Stimulated activated CD4-positive, alpha-beta T cell treated with anti-CD3 and anti-CD28 coated beads, Interleukin-15, amount 100 ng/mL, for 1 hour (primary cell): ENCODE measurements at regions not wholly inside any gene's neighbourhood (a gene's known extent, or its start where the extent isn't known, plus 50 kb on each side); places are given as distances from the start of the nearest gene placed in this dataset.

ENCODE experiments used
- DNase-seq, 2 donors: peaks; one replicate each; pipeline ENCODE4 v3.0.0-alpha.2; 2020; ENCODE audit warnings: low read depth in 1 of 2, low spot score in 1 of 2

DNA sequence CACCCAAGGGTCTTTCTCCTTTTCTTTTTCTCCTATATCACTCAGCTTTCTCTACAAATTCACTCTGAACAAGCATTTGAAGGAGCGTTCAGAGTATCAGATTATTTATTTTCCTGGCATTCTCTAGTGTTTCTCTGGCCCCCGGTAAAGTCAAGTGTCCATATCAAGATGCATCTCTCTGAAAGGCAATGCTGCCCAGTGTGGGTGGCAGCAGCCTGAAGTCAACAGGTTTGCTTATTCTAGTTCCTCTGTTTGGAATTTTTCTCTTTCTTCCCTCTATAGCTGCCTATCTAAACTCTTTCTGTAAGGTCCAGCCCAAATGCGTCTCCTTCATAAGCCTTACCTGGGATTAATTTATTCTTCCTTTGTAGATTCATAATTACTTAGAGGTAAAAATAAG lies 526.2 kb upstream of the TNP1 start:
- DNase-seq, result no peak

DNA sequence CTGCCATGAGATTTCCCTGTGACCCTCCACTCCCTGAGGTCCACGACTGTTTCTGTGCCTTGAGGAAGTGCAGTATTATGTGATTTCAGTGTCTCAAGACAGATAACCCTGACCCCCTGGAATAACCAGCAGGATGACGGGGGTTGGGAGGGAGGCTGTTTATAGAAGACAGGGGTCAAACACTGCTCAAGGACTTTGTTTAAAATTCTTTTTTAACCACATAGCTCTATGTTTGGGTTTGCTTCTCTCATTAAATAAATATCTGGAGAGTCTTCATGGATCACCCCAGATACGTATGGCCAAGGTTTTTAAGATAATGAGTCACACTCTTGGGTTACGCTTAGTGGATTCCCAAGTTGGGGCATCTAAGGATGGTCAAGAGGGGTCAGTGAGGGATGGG lies 523.8 kb upstream of the TNP1 start:
- DNase-seq, result no peak

DNA sequence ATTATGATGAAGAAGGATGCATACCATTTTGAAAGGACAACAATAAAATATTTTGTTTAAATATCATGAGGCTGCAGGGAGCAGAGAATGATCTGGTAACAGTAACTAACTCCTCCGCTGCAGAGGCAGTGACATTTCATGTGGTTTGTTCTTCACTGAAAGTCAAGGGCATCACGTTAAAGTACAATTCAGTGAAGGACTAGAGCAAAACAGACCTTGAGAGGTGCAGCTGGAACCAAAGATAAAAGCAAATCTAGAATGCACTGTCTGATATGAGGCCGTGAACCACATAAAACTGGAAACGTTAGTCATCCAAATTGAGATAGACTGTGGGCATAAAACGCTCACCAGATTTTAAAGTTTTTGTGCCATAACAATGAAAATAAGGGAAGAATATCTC lies 522.9 kb upstream of the TNP1 start:
- no peak for DNase-seq

DNA sequence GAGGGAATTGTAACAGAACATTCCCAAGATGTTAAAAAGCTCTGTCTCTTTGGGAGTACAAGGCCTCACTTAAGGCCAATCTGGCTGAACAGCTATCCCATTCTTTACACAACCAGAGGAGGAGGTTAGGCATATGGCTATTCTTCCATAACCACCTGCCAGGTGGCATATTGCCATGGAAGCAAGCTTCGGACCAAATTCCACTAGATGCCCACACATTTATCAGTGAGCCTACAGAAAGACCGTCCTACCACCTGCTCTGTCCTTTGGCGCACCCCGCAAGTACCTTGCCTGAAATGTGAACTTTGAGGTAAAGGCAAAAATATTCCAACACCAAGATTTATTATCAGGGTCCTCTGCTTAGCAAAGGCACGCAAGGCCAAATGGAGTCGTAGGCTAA lies 519.9 kb upstream of the TNP1 start:
- no peak for DNase-seq

DNA sequence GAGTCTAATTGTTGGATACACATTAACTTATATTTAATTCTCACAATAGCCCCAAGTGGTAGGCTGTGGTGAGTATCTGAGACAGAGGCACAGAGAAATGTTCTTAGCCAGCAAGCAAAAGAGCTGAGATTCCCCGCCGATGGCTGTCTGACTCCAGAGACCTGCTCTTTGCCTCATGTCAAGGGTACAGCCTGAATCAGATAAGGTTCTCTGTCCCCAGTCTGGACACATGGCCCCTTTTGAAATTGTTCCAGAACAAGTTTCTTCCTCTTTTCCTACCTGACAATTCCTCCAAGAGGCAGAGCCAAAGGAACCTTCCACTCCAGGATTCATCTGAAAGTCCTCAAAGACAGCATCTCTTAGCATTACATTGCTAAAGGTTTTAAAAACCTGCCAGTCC lies 512.9 kb upstream of the TNP1 start:
- DNase-seq, result no peak

DNA sequence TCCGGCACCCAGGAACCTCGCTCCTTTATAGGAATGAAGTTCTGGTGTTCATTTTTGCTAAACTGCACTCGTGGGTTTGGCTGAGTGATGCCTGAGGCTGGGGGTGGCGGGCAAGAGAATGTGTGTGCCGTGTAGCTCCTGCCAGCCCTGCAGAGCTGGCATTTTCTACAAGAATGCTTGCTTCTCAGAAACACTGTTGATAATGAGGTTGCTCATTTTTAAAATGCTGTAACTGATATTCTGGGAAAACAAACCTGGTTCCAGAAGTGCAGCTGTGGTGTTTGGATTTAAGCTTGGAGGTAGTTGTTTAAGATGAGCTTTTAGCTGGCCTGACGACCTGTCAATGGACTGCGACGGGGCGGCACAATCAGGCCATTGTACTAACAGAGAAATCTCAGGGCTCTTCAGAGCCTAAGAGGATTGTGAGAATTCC lies 511.9 kb upstream of the TNP1 start:
- DNase-seq, result no peak

DNA sequence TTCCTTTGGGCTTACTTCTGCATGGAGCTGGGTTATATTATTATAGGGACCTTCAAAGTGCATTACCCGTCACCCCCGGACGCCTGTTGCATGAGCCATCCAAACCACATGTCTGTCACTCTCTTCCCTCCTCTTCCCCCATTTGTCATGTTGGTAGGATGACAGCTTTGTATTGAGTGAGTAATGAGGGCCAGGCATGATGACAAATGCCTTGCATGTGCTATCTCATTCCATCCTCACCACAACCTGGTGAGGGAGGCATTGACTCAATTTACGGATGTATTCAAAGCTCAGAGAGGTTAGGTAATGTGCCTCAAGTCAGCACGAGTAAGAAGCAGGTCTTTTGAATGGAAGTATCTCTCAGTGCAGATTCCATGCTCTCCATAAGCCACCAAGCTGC lies 510.5 kb upstream of the TNP1 start:
- DNase-seq, result no peak

DNA sequence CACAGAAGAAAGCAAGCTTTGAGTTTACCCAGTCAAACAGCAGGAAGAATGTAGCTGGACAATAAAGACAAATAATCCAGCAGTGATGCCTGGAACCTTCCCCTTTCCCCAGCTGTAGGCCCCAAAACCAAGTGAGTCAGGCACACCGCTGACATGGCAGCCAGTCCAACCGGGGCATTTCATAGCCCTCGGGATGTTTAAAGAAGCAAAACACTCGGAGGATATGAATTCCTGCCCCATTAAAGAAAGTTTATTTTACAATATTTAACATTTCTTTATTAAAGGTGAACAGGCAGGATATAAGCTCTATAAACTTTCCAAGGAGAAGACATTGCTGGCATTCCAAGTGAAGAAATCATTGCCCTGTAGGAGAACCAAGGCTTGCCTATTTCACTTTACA lies 507.6 kb upstream of the TNP1 start:
- DNase-seq, result no peak

DNA sequence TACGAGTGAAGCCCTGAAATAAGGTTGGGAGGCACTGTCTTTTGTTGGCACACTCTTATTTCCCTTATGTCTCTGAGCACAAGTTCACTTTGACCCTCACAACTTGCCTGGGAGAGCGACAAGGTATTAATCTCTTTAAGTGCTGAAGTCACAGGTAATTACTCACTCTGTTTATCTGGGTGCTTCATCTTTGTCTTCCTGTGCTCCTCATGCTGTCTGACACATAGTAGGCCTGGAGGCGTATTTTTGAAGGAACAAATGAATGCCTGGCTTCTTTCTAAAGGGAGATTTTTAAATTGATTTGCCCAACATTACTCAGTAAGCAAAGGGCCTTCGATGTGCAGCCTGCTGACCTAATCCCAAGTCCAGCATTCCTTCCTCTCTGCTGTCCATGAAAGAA lies 507.1 kb upstream of the TNP1 start:
- DNase-seq, result no peak

DNA sequence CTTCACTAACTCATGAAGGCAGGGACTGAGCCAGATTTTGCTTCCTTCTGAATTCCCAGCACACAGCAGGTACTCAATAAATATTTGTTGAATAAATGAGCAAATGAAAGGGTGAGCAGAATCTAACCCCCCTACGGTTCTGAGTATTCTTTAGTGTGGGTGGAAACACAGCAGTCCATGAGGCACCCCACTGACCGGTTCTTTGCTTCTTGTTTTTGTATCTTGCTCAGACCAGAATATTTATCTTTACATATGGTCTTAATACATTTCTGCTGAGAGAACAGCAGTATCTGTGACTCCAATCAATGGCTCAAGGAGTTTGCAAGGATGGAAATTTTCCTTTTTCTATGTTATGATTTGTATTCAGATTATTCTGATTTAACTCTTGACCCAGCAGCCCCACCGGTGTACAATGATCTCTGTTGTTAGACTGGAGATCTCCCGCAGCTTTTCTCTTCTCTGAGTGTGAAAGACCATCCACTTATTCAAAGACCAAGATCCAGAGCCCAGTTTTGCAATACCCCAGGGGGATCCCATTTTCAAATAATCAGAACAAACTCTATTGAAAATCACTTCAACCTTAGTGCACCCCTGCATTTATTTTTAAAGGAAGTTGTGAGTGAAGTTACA lies 506.5 kb upstream of the TNP1 start:
- DNase-seq, result no peak

DNA sequence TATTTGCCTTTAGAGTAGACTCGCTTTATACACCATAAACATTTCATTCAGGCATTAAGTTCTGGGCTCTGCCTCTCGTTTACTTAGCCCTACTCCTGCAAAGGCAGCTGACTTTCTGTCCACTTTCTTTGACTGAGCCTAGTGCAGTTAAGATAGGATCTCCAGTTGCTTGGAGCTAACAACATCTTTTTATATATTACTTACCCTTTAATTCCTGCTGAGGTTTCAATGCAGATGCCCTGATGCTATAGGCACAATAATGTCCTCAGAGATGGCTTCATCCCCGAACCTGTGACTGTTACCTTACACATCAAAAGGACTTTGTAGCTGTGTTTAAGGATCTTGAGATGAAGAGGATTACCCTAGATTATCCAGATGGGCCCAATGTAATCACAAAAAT lies 505.8 kb upstream of the TNP1 start:
- DNase-seq, result no peak

DNA sequence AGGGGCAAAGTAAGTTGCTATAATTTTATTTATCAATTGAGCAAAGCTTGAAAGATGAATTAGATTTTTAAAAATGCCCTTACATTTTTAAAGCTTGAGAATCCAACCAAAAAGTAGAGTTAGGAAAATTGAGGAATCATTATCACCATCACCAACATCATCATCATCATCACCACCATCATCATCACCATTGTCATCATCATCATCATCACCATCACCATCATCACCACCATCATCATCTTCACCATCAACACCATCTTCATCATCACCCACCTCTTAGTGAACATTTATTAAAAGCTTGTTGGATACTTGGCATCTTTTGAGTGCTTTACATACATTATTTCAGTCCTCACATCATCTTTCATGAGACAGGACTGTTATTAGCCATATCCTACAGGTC lies 504.4 kb upstream of the TNP1 start:
- no peak for DNase-seq

DNA sequence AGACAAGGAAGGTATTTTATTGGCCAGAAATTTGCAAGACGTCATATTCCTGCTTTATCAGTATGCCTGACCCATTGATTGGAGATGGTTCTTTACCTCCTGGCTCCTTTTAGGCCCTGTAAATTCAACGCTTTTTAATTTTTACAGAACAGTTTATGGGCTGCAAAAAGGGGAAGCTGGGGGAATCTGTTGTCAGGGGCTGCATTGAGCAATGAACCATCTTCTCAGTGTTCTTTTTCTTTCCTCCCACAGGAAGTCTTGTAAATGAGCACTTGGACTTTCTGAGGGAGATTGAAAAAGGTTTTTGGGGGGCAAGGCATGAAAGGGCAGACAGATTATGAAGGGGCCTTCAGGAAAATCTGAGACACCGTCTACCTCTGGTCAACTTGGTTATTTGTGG lies 503.6 kb upstream of the TNP1 start:
- DNase-seq, result no peak

DNA sequence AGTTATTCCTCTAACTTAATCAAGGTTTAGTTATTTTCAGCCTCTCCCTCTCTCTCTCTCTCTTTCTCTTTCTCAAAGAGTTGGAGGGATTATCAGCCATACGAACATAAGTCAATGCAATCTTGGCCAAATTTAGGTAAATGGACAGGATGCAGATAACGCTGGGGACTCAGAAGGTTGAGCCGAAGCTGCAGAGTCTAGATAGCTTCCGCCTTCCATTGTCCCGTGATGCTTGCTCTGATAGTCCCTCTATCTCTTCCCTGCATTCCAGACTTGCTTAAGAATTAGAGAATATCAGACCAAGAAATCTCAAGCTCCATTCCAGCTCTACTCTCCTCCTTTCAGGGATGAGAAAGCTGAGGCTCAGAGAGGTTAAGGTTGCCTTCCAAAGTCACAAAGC lies 502.8 kb upstream of the TNP1 start:
- no peak for DNase-seq

DNA sequence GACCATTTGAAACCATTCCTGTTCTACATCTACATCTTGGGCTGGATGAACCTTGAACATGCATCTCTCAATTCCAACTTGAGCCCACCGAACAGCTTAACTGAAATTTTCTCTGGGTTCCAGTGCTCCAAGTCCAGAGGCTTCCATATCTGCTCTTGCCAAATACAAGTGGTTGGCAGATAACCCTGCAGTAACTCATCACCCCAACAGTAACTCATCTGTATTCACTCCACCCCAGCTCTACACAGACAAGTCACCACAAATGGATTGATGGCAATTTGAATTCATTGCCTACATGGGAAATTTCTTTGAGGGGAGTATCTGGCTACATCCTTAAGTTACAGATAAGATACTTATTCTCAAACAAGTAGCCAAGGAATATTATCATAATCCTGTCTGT lies 502.4 kb upstream of the TNP1 start:
- DNase-seq, result no peak

DNA sequence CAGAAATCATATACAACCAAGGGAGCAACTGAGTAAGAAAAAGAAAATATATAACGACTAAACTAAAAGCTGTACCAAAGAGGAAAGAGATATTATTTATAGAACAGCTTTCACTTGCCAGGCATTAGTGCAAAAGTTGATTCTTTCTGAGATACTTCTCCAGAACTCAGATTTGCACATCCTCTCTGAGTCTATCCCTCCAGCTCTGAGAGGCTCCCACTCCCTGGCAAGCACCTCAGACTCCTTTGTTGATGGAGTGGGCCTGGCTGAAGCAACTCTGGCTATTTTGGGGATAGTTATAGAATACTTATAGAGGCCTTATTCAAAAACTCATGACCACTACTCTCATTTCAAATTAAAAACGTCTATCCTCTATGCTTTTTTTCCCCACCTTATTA lies 501.6 kb upstream of the TNP1 start:
- no peak for DNase-seq

DNA sequence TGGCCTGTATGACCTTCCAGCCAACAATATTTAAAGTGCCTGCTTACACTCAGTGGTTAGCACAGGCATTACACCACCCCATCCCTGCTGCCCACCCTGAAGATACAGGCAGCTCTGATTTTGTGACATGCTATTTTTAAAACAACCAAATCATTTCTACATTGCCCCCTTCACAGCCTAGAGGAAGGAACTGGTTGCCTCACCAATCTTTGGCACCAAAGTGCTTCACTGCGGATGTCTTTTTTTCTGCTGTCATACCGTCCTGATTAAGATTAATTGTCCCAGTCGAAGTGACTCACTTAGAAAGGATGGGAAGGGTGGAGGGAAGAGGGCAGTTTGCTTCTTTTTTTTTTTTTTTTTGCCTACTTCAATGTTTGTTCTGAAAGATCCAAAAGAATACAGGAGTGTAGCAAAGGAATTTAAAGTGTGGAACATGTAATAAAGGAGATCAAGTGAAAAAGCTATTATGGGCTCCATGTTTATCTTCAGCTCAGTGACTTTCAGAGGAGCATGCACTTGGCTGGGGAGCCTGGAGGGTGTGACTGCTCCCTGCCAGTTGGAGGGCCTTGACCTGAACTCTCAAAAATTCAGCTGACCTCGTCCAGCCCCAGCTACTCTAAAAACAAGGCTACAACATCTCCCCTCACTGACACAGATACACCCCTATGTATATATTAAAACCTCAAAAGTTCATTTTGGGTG lies 501.1 kb upstream of the TNP1 start:
- DNase-seq, result no peak

DNA sequence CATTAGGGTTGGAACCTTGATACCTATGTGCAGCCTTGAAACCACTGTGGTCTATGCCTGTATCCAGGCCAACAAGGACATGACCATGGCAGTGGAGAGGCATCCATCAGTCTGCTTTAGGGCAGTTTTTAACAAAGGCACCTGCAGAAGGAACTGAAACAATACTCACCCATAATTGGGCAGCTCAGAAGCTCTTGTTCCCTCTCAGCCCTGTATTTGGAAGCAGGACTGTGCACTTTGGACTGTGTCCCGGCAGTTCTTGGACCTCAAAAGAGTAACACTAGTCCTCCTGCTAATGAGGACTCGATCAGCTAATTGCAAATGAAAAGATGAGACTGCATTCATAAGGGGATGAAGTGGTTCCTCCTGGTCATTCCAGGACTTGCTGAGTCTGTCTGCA lies 500.2 kb upstream of the TNP1 start:
- no peak for DNase-seq

DNA sequence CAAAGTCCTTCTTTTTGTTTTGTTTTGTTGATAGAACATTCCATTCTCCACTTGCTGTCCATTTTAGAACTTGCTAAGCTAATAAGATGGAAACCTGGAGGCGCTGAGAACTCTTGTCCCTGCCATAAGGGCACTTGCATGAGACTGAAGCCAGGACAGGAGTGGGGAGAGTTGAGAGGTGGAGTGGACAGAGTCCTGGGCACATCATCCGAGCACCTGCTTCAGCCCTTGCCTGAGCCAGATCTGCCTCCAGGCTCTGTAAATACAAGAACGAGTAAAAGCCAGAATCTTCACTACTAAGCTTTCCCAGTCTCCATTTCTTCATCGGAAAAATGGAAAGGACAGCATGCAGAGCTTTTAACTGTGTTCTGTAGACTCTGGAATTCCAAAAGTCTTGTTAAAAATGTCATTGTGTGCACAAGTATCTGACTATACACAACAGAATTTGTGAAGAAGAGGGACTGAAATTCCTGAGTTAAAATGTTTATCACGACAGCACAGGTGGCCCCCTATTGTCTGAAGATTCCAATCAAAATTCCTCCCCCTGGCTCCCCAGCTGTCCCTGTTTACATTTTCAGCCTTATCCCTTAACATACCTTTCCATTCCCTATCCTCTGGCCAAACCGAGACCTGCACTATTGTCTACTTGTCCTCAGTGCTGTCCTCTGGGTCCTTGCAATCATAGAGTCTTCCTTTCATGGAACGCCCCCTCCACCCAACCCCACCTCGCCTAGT lies 498.2 kb upstream of the TNP1 start:
- no peak for DNase-seq

DNA sequence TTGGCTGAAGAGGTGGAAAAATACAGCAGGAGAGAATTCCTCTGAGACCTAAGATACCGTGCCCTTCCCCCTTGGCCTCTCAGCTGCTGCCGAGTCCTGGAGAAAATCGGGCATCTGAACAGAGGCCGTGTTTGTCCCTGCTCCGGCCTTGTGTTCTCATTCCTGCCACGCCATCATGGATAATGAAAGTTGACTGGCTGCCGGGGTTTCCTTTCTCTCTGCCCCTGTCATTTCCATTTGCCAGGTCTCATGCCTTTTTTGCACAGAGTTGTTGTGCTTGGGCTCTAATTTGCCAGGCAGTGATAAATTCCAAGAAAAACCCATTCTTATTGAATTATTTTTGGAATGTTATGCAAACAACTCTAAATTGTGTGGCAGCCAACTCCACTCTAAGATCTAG lies 496.9 kb upstream of the TNP1 start:
- no peak for DNase-seq

DNA sequence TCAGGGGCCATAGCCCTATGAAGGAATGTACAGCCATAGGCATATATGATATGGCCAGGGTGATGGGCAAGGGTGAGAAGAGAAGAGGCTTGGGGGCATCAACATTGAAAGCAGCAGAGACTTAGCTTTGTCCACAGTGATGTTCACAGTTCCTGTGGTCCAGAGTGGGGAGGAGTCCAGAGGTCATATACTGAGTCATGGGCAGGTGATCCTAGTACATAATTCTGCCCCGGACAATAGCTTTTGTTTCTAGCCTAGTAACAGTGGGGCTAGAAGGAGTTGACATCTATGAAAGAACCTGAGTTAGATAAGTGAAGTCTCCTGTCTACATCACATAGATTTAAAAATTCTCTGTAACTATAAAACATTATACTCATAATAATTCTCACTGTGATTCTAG lies 496.3 kb upstream of the TNP1 start:
- DNase-seq, result no peak

DNA sequence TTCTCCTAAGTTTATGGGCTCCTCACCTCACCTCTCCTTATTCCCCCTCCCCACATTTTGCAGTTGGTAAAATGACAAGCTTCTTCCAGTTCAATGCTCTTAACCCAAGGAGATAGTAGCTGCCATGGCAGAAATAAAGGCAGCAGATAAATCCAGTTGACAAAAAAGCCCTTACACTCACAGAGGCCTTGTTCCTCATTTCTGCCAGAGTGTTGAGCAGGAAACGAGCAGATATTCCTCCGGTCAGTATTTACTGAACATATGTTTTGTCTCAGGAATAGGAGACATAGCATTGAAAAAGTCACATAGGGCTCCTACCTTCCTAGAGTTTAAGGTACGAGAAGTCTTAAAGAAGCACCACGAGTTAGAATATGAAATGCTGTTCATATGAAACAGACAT lies 493.7 kb upstream of the TNP1 start:
- no peak for DNase-seq

DNA sequence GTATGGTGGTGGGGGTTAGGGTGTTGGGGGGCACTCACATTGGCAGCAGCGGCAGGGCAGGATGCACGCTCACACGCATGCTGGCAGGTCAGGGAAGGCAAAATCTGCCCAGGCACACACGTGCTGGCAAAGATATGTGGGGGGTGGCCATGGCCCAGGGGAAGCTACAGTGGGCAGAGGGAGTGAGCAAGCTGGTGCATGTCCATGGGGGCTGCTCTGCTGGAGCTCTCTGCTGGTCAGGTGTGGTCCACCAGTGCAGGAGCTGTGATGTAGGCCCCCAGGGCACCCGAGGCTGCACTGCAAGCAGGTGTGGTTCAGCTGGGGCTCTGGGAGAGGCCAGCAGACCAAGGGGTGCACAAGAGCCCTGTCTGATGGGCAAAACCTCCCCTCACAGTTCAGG lies 491.5 kb upstream of the TNP1 start:
- DNase-seq, result no peak
